ENCODE measurements at regions not wholly inside any gene's neighbourhood (a gene's known extent, or its start where the extent isn't known, plus 50 kb on each side); places are given as distances from the start of the nearest gene placed in this dataset.

DNA sequence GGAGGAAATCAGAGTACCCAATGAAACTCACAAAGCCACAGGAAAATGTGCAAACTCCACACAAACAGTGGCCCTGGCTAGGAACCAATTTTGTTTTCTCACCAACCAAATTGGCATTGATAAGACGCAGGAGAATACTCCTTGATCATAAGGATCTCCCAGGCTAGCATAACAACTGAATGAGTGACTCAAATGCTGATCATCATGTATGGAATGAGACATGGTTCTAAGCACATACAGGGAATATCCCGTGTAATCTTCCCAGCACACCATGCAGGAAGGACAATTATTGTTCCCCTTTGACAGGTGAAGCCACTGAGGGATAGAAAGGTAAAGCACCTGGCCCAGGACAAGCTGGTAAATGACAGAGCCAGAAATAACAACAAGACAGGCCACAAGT is 180.0 kb upstream of the DUSP10 start:
- TF ChIP-seq CTCF (IDR thresholded peaks at IDR 0.05; ENCODE audit: borderline replicate concordance, extremely low read depth, low read length, poor library complexity, severe bottlenecking) (no peak), EZH2 (IDR thresholded peaks at IDR 0.05; ENCODE audit: borderline replicate concordance, low read depth, low read length, severe bottlenecking) (no peak)

Measured in DND-41 (cell line).